ENCODE measurements at regions not wholly inside any gene's neighbourhood (a gene's known extent, or its start where the extent isn't known, plus 50 kb on each side); places are given as distances from the start of the nearest gene placed in this dataset.
"Not testable (repeated sequence)": the region's sequence is repeated elsewhere in the genome, so short reads cannot be mapped to it uniquely, and the experiment has no call there.

GRCh38 chr11:103739074-103739796, 297.2 kb upstream of the DDI1 start:
- H3K4me3 Mint-ChIP-seq = peak overlapping the region; percentile 24
- CTCF ChIA-PET; H3K9me3 Mint-ChIP-seq (ENCODE audit: low read depth); H3K27ac Mint-ChIP-seq; H3K27me3 Mint-ChIP-seq; H3K36me3 Mint-ChIP-seq; DNase-seq; H3K4me1 Mint-ChIP-seq; ATAC-seq: not testable (repeated sequence)

- CTCF ChIA-PET = no interaction called here
- Mint-ChIP-seq H3K36me3 (no peaks in the 10 kb centered on the region), H3K9me3 (ENCODE audit: low read depth) (no peaks in the 10 kb centered on the region), H3K27me3 (no peaks in the 10 kb centered on the region), H3K4me3 (no peak overlapping the region), H3K27ac (no peak overlapping the region), H3K4me1 (no peaks in the 10 kb centered on the region)
- DNase-seq = no peak
- ATAC-seq = no peak
These were observed 291.8 kb upstream of the DDI1 start for GRCh38 chr11:103744496-103745153.

GRCh38 chr11:103749158-103749557, 287.3 kb upstream of the DDI1 start:
- DNase-seq (no peak), ATAC-seq (no peak)
- no peak overlapping the region for H3K27ac Mint-ChIP-seq
- no peaks in the 10 kb centered on the region for H3K4me1 Mint-ChIP-seq
- no peaks in the 10 kb centered on the region for H3K9me3 Mint-ChIP-seq (ENCODE audit: low read depth)
- no peak overlapping the region for H3K4me3 Mint-ChIP-seq
- no peaks in the 10 kb centered on the region for H3K27me3 Mint-ChIP-seq
- H3K36me3 Mint-ChIP-seq = no peaks in the 10 kb centered on the region
- CTCF ChIA-PET = no interaction called here

DNA sequence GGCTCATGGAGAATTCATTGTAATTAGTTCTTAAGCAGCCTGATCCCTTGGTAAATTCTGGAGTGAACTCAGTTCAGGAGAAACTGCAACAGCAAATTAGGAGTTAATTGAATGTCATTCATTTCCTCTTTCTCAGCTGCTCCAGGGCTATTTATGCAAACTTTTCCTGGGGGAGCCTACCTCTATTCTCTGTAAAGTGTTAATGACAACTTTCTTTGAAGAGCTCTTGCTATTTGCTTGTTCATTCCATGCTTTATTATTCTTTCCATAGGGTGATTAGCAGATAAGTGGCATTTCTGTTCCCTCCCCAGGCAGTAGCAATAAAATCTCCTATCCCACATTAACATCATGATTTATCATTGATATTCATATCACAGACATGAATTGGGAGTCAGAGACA, 267.6 kb upstream of the DDI1 start:
- ATAC-seq (no peak), DNase-seq (no peak)
- Mint-ChIP-seq H3K36me3 (no peaks in the 10 kb centered on the region), H3K4me3 (no peak overlapping the region), H3K4me1 (no peaks in the 10 kb centered on the region), H3K27me3 (no peaks in the 10 kb centered on the region), H3K9me3 (ENCODE audit: low read depth) (no peaks in the 10 kb centered on the region), H3K27ac (no peak overlapping the region)
- CTCF ChIA-PET = no interaction called here

DNA sequence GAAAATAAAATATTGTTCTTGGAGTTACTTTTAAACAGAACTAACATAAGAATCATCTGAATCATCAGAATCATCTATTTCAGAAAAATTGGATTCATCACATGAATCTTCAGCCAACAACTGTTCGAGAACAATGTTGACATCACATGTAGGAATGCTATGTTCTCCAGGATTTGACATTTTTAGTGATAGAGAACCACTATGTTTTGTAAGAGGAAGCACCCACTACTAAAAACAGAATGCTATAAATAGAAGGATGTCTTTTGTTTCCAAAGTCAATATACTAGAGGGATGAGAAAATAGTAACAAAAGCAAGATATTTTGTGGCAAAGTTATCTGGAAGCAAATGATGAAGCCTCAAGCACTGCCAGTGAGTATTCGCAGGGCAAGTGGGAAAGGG, 263.4 kb upstream of the DDI1 start:
- Mint-ChIP-seq H3K4me3 (no peak overlapping the region), H3K27ac (no peak overlapping the region), H3K36me3 (no peaks in the 10 kb centered on the region), H3K9me3 (ENCODE audit: low read depth) (no peaks in the 10 kb centered on the region), H3K27me3 (no peaks in the 10 kb centered on the region), H3K4me1 (no peaks in the 10 kb centered on the region)
- no peak for ATAC-seq
- DNase-seq = no peak
- CTCF ChIA-PET = no interaction called here

DNA sequence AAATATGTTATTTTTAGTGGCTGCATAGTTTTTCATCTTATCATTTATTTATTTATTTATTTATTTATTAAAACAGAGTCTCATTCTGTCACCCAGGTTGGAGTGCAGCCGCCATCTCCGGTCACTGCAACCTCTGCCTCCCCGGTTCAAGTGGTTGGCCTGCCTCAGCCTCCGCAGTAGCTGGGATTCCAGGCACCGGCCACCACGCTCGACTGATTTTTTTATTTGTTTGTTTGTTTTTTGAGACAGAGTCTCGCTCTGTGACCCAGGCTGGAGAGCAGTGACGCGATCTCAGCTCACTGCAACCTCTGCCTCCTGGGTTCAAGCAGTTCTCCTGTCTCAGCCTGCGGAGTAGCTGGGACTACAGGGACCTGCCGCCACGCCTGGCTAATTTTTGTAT, 262.9 kb upstream of the DDI1 start:
- no peaks in the 10 kb centered on the region for H3K4me1 Mint-ChIP-seq
- no peak overlapping the region for H3K27ac Mint-ChIP-seq
- CTCF ChIA-PET = no interaction called here
- H3K36me3 Mint-ChIP-seq = no peaks in the 10 kb centered on the region
- H3K4me3 Mint-ChIP-seq = no peak overlapping the region
- ATAC-seq = no peak
- no peaks in the 10 kb centered on the region for H3K9me3 Mint-ChIP-seq (ENCODE audit: low read depth)
- no peaks in the 10 kb centered on the region for H3K27me3 Mint-ChIP-seq
- no peak for DNase-seq

GRCh38 chr11:103779054-103779453, 257.4 kb upstream of the DDI1 start:
- no peaks in the 10 kb centered on the region for H3K9me3 Mint-ChIP-seq (ENCODE audit: low read depth)
- H3K27me3 Mint-ChIP-seq = no peaks in the 10 kb centered on the region
- H3K4me3 Mint-ChIP-seq = no peak overlapping the region
- H3K36me3 Mint-ChIP-seq = no peaks in the 10 kb centered on the region
- DNase-seq (no peak), ATAC-seq (no peak)
- no peak overlapping the region for H3K27ac Mint-ChIP-seq
- no peaks in the 10 kb centered on the region for H3K4me1 Mint-ChIP-seq
- CTCF ChIA-PET = no interaction called here

DNA sequence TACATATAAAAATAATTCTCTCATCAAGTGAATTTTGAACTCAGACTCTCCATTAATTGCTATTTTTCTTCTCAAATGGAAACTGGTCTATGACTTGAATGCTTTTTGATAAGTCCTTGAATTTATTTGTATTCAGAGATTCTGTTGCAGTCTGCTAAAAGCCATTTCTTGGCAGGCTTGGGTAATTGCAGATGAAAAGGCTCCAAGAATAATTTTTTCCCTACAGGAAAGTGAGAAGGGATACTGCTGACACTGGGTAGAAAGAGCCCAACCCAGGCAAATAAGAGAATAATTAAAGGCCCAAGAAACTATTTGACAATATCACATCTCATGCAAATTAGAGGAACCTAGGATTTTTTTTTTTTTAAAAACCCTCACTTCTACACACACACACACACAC, 246.5 kb upstream of the DDI1 start:
- ATAC-seq (no peak), DNase-seq (no peak)
- CTCF ChIA-PET = no interaction called here
- Mint-ChIP-seq H3K36me3 (no peaks in the 10 kb centered on the region), H3K27me3 (no peaks in the 10 kb centered on the region), H3K27ac (no peak overlapping the region), H3K9me3 (ENCODE audit: low read depth) (peaks cover 3% of the 10 kb centered on the region), H3K4me3 (no peak overlapping the region), H3K4me1 (no peaks in the 10 kb centered on the region)

DNA sequence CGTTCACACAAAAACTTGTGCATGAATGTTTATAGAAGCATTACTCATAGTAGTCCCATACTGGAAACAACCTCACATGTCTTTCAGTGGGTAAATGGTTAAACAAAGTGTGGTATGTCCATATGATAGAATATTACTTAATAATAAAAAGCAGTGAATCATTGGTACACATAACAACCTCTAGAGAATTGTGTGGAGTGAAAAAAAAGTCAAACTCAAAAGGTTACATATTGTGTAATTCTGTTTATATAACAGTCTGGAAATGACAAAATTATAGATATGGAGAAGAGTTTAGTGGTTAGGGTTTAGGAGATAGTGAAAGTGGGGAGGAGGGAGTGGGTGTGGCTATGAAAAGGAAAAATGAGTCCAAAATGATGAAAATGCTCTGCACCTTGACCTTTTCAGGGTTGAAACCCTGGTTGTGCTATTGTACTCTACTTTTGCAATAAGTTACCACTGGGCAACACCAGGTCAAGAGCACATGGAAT, 243.4 kb upstream of the DDI1 start:
- H3K36me3 Mint-ChIP-seq = no peaks in the 10 kb centered on the region
- H3K4me3 Mint-ChIP-seq = no peak overlapping the region
- H3K4me1 Mint-ChIP-seq = no peaks in the 10 kb centered on the region
- DNase-seq (no peak), ATAC-seq (no peak)
- no peak overlapping the region for H3K27ac Mint-ChIP-seq
- CTCF ChIA-PET = no interaction called here
- H3K27me3 Mint-ChIP-seq = no peaks in the 10 kb centered on the region
- peaks cover 3% of the 10 kb centered on the region for H3K9me3 Mint-ChIP-seq (ENCODE audit: low read depth)

DNA sequence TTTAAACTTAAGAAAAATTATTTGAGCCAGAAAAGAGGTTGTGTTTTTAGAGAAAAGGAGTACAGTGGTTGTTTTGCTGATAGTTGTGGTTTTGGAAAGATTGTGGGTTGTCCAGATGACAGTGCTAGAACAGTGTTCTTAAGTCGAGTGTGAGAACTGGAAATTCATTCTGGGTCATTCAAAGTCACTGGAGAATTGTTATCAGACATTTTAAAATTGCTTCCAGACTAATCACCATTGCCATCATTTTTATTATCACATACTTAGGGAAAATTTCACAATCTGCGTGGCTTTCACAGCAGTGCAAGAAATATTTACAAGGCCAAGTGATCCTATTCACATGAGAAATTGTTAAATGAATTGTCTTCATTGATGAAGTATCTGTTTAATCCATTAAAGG, 242.2 kb upstream of the DDI1 start:
- CTCF ChIA-PET = no interaction called here
- H3K27me3 Mint-ChIP-seq = no peaks in the 10 kb centered on the region
- H3K4me1 Mint-ChIP-seq = no peaks in the 10 kb centered on the region
- no peak overlapping the region for H3K4me3 Mint-ChIP-seq
- ATAC-seq = no peak
- no peak for DNase-seq
- no peak overlapping the region for H3K27ac Mint-ChIP-seq
- H3K36me3 Mint-ChIP-seq = no peaks in the 10 kb centered on the region
- H3K9me3 Mint-ChIP-seq (ENCODE audit: low read depth) = peaks cover 3% of the 10 kb centered on the region

DNA sequence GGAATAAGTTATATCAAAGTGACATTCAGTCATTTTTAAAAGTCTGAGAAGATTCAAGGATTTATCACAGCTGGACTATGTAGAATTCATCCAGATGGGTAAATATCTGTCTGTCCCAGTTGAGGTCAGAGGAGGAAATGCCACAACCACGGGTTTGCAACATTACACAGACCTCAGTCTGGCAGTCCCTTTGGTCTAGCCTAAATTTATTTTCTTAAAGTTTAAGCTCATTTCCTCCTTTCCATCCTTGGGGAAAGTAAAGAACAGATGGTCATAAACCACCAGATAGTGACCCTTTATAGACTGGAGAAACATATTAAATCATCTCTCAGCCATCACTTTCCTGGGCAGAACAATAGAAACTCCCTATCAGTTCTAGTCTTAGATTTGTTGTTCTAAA, 238.4 kb upstream of the DDI1 start:
- ATAC-seq (no peak), DNase-seq (no peak)
- Mint-ChIP-seq H3K4me3 (no peak overlapping the region), H3K9me3 (ENCODE audit: low read depth) (no peaks in the 10 kb centered on the region), H3K4me1 (no peaks in the 10 kb centered on the region), H3K27me3 (no peaks in the 10 kb centered on the region), H3K36me3 (no peaks in the 10 kb centered on the region), H3K27ac (no peak overlapping the region)
- CTCF ChIA-PET = no interaction called here

DNA sequence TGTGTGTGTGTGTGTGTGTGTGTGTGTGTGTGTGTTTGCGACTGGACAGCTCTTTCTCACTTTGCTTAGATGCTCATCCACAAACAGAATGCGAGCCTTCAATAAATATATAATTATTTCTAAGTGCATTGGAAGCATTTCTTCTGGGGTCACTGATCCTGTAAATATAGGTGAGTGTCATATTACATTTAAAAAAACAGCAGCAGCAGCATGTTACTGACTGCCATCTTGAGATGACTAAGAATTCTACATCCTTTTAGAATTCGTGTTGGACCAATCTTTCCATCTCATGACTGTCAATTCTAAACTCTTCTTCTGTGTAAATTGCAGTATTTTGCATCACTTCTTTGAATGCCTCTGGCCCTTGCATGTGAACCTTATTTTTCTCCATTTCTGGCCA, 238.0 kb upstream of the DDI1 start:
- Mint-ChIP-seq H3K4me1 (no peaks in the 10 kb centered on the region), H3K36me3 (no peaks in the 10 kb centered on the region), H3K9me3 (ENCODE audit: low read depth) (no peaks in the 10 kb centered on the region), H3K27me3 (no peaks in the 10 kb centered on the region), H3K4me3 (no peak overlapping the region), H3K27ac (no peak overlapping the region)
- ATAC-seq = no peak
- DNase-seq = no peak
- CTCF ChIA-PET = no interaction called here

DNA sequence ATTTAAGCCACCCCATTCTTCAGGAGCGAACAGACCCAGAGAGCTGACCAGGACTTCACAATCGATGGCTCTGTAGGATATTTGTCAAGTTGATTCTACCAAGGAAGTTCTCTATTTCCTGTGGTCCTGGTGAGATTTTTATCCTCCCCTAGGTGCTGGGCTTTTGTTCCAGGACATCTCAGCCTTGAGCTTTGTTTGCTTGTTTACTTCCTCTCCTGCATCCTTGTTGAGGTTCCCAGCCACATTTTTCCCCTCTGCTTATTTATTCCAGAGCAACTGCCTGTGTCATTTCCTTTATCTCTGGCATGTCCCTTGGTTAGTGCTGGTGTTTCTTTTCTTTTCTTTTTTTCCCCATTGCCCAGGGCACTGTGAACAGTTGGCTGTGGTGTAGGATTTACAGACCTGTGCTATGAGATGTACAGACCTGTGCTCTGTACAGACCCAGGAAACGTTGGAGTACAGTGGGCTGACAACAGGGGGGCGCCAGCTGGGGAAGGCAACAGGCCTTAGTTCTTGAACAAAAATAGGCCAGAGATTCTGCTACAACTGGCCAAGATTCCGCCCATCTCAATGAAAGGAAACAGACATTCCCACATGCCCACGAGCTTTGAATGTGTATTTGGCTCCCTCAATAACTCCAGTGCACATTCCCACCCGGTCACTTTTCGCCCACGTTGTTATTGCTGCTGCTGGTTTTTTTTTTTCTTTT, 235.9 kb upstream of the DDI1 start:
- DNase-seq (no peak), ATAC-seq (no peak)
- H3K4me1 Mint-ChIP-seq = no peaks in the 10 kb centered on the region
- CTCF ChIA-PET = no interaction called here
- H3K9me3 Mint-ChIP-seq (ENCODE audit: low read depth) = no peaks in the 10 kb centered on the region
- H3K27ac Mint-ChIP-seq = no peak overlapping the region
- no peaks in the 10 kb centered on the region for H3K36me3 Mint-ChIP-seq
- no peaks in the 10 kb centered on the region for H3K27me3 Mint-ChIP-seq
- H3K4me3 Mint-ChIP-seq = no peak overlapping the region

DNA sequence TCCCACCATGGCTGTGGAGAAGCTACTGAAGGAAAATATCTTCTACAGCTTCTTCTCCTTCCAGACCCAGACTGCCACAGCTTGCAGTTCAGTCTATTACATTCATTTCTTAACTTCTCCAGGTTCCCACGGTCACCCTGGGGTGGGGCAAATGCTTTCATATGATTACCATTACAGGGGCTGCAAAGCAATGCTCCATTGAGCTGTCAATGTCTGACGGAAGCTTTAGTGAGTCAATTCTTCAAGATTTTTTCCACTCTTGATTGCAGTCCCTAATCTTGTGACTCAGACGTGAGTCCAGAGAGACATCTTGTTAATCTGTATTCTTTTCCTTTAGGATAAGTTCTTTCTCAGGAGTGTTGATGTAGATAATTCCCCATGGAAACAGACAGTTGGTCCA, 233.4 kb upstream of the DDI1 start:
- Mint-ChIP-seq H3K27ac (no peak overlapping the region), H3K4me1 (no peaks in the 10 kb centered on the region), H3K4me3 (no peak overlapping the region), H3K27me3 (no peaks in the 10 kb centered on the region), H3K36me3 (no peaks in the 10 kb centered on the region), H3K9me3 (ENCODE audit: low read depth) (no peaks in the 10 kb centered on the region)
- no peak for ATAC-seq
- CTCF ChIA-PET = no interaction called here
- no peak for DNase-seq
